ENCODE measurements at regions not wholly inside any gene's neighbourhood (a gene's known extent, or its start where the extent isn't known, plus 50 kb on each side); places are given as distances from the start of the nearest gene placed in this dataset.
"Not testable (repeated sequence)": the region's sequence is repeated elsewhere in the genome, so short reads cannot be mapped to it uniquely, and the experiment has no call there.

- no peaks in the 10 kb centered on the region for H3K27me3 Mint-ChIP-seq (ENCODE audit: unreplicated experiment)
- no peak overlapping the region for H3K4me3 Mint-ChIP-seq (ENCODE audit: unreplicated experiment)
- DNase-seq = no peak
- no peaks in the 10 kb centered on the region for H3K36me3 Mint-ChIP-seq (ENCODE audit: unreplicated experiment)
- H3K4me1 Mint-ChIP-seq (ENCODE audit: low read depth, unreplicated experiment) = no peaks in the 10 kb centered on the region
- H3K9me3 Mint-ChIP-seq (ENCODE audit: unreplicated experiment) = no peaks in the 10 kb centered on the region
- TF ChIP-seq CTCF (IDR thresholded peaks at IDR 0.05; ENCODE audit: partially characterized antibody, unreplicated experiment) = no peak
- no peak overlapping the region for H3K27ac Mint-ChIP-seq (ENCODE audit: unreplicated experiment)
These were observed 146.2 kb downstream of the GXYLT1 start for GRCh38 chr12:41998436-41998835.

- H3K4me3 Mint-ChIP-seq (ENCODE audit: unreplicated experiment) = no peak overlapping the region
These were observed 151.4 kb downstream of the GXYLT1 start for GRCh38 chr12:41993283-41993682.

GRCh38 chr12:41992692-41993215 is 151.9 kb downstream of the GXYLT1 start:
- no peak for TF ChIP-seq CTCF (IDR thresholded peaks at IDR 0.05; ENCODE audit: partially characterized antibody, unreplicated experiment)
- H3K36me3 Mint-ChIP-seq (ENCODE audit: unreplicated experiment) = no peaks in the 10 kb centered on the region
- H3K4me1 Mint-ChIP-seq (ENCODE audit: low read depth, unreplicated experiment) = no peaks in the 10 kb centered on the region
- DNase-seq = no peak
- H3K27me3 Mint-ChIP-seq (ENCODE audit: unreplicated experiment) = no peaks in the 10 kb centered on the region
- no peak overlapping the region for H3K4me3 Mint-ChIP-seq (ENCODE audit: unreplicated experiment)
- H3K9me3 Mint-ChIP-seq (ENCODE audit: unreplicated experiment) = no peaks in the 10 kb centered on the region
- H3K27ac Mint-ChIP-seq (ENCODE audit: unreplicated experiment) = no peak overlapping the region

More at GRCh38 chr12:41993283-41993682, 151.4 kb downstream of the GXYLT1 start:
- TF ChIP-seq CTCF (IDR thresholded peaks at IDR 0.05; ENCODE audit: partially characterized antibody, unreplicated experiment) = no peak
- Mint-ChIP-seq H3K4me1 (ENCODE audit: low read depth, unreplicated experiment) (no peaks in the 10 kb centered on the region), H3K27me3 (ENCODE audit: unreplicated experiment) (no peaks in the 10 kb centered on the region), H3K27ac (ENCODE audit: unreplicated experiment) (no peak overlapping the region), H3K9me3 (ENCODE audit: unreplicated experiment) (no peaks in the 10 kb centered on the region), H3K36me3 (ENCODE audit: unreplicated experiment) (no peaks in the 10 kb centered on the region)
- no peak for DNase-seq

- Mint-ChIP-seq H3K4me3 (ENCODE audit: unreplicated experiment) (no peak overlapping the region), H3K27ac (ENCODE audit: unreplicated experiment) (no peak overlapping the region), H3K4me1 (ENCODE audit: low read depth, unreplicated experiment) (no peaks in the 10 kb centered on the region), H3K9me3 (ENCODE audit: unreplicated experiment) (peaks cover 1% of the 10 kb centered on the region), H3K36me3 (ENCODE audit: unreplicated experiment) (peaks cover 4% of the 10 kb centered on the region), H3K27me3 (ENCODE audit: unreplicated experiment) (no peaks in the 10 kb centered on the region)
- no peak for TF ChIP-seq CTCF (IDR thresholded peaks at IDR 0.05; ENCODE audit: partially characterized antibody, unreplicated experiment)
- no peak for DNase-seq
These were observed 152.7 kb downstream of the GXYLT1 start for GRCh38 chr12:41992022-41992421.

- peaks cover 4% of the 10 kb centered on the region for H3K36me3 Mint-ChIP-seq (ENCODE audit: unreplicated experiment)
- H3K4me1 Mint-ChIP-seq (ENCODE audit: low read depth, unreplicated experiment) = no peaks in the 10 kb centered on the region
- peaks cover 1% of the 10 kb centered on the region for H3K9me3 Mint-ChIP-seq (ENCODE audit: unreplicated experiment)
These were observed 156.0 kb downstream of the GXYLT1 start for GRCh38 chr12:41988715-41989114.

GRCh38 chr12:41986513-41986912 is 158.2 kb downstream of the GXYLT1 start:
- H3K4me1 Mint-ChIP-seq (ENCODE audit: low read depth, unreplicated experiment); DNase-seq; H3K36me3 Mint-ChIP-seq (ENCODE audit: unreplicated experiment); H3K27me3 Mint-ChIP-seq (ENCODE audit: unreplicated experiment); H3K27ac Mint-ChIP-seq (ENCODE audit: unreplicated experiment); H3K9me3 Mint-ChIP-seq (ENCODE audit: unreplicated experiment); H3K4me3 Mint-ChIP-seq (ENCODE audit: unreplicated experiment): not testable (repeated sequence)

More at GRCh38 chr12:41988715-41989114, 156.0 kb downstream of the GXYLT1 start:
- Mint-ChIP-seq H3K27me3 (ENCODE audit: unreplicated experiment) (no peaks in the 10 kb centered on the region), H3K27ac (ENCODE audit: unreplicated experiment) (no peak overlapping the region), H3K4me3 (ENCODE audit: unreplicated experiment) (no peak overlapping the region)
- no peak for DNase-seq
- TF ChIP-seq CTCF (IDR thresholded peaks at IDR 0.05; ENCODE audit: partially characterized antibody, unreplicated experiment) = no peak

Data from glutamatergic neuron (in vitro differentiated cells).